ENCODE measurements at regions not wholly inside any gene's neighbourhood (a gene's known extent, or its start where the extent isn't known, plus 50 kb on each side); places are given as distances from the start of the nearest gene placed in this dataset.
"Not testable (repeated sequence)": the region's sequence is repeated elsewhere in the genome, so short reads cannot be mapped to it uniquely, and the experiment has no call there.

DNA sequence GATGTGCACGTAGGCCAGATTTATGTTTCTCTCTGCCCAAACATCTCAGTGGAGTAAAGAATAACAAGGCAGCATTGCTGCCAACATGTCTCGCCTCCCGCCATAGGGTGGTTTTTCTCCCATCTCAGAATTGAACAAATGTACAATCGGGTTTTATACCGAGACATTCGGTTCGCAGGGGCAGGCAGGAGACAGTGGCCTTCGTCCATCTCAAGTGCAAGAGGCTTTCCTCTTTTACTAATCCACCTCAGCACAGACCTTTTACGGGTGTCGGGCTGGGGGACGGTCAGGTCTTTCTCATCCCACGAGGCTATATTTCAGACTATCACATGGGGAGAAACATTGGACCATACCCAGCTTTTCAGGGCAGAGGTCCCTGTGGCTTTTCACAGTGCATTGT lies 118.9 kb upstream of the LARP1 start:
- H2AFZ ChIP-seq (ENCODE audit: low read length); H3K4me3 ChIP-seq (ENCODE audit: insufficient read depth, low read length); H3K4me1 ChIP-seq (ENCODE audit: insufficient read depth, low read length); H3K36me3 ChIP-seq (ENCODE audit: insufficient read depth, low read length); H3K79me2 ChIP-seq (ENCODE audit: insufficient read depth, low read length); H4K20me1 ChIP-seq (ENCODE audit: insufficient read depth, low read length); H3K27me3 ChIP-seq (ENCODE audit: insufficient read depth, low read length); H3K4me2 ChIP-seq (ENCODE audit: insufficient read depth, low read length); H3K27ac ChIP-seq (ENCODE audit: low read depth, low read length); H3K9me3 ChIP-seq (ENCODE audit: low read depth, low read length); DNase-seq (ENCODE audit: insufficient read length, low spot score, missing footprints): not testable (repeated sequence)

DNA sequence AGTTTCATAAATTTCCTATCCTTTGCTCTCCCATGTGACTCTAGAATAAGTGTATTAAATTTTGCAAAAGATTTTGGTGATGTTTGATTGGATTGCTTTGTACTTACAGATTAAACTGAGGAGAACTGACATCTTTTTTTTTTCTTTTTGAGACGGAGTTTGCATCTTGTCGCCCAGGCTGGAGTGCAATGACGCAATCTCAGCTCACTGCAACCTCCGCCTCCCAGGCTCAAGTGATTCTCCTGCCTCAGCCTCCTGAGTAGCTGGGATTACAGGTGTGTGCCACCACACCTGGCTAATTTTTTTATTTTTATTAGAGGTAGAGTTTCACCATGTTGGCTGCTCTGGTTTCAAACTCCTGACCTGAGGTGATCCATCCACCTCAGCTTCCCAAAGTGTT lies 121.4 kb upstream of the LARP1 start:
- DNase-seq (ENCODE audit: insufficient read length, low spot score, missing footprints); H3K4me2 ChIP-seq (ENCODE audit: insufficient read depth, low read length); H4K20me1 ChIP-seq (ENCODE audit: insufficient read depth, low read length); H3K4me3 ChIP-seq (ENCODE audit: insufficient read depth, low read length); H3K27me3 ChIP-seq (ENCODE audit: insufficient read depth, low read length); H3K79me2 ChIP-seq (ENCODE audit: insufficient read depth, low read length); H3K36me3 ChIP-seq (ENCODE audit: insufficient read depth, low read length); H3K4me1 ChIP-seq (ENCODE audit: insufficient read depth, low read length); H3K9me3 ChIP-seq (ENCODE audit: low read depth, low read length); H3K27ac ChIP-seq (ENCODE audit: low read depth, low read length); H2AFZ ChIP-seq (ENCODE audit: low read length): not testable (repeated sequence)

DNA sequence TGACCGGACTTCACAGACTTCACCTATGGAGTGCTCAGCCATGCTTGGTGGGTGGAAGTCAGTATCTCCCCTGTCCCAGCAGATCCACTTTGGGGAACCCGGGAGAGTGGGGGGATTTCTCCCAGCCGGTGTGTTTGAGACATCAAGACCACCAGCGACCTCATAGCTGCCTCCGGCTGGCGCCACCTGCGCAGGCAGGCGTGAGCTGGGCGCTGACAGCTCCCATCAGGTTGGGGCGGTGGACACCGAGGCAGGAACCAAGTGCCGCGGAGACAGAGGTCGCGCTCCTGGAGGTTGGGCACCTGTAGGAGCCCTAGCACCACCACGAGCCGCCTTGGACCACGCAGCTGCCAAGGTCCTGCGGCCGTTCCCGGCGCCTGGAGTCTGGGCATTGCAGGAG lies 124.0 kb upstream of the LARP1 start:
- Histone ChIP-seq H2AFZ (ENCODE audit: low read length) (no peak overlapping the region), H3K4me2 (ENCODE audit: insufficient read depth, low read length) (no peak overlapping the region), H3K4me3 (ENCODE audit: insufficient read depth, low read length) (no peak overlapping the region), H3K36me3 (ENCODE audit: insufficient read depth, low read length) (no peaks in the 10 kb centered on the region), H3K27ac (ENCODE audit: low read depth, low read length) (no peak overlapping the region), H3K9me3 (ENCODE audit: low read depth, low read length) (no peaks in the 10 kb centered on the region), H3K27me3 (ENCODE audit: insufficient read depth, low read length) (no peaks in the 10 kb centered on the region), H4K20me1 (ENCODE audit: insufficient read depth, low read length) (no peaks in the 10 kb centered on the region), H3K79me2 (ENCODE audit: insufficient read depth, low read length) (no peaks in the 10 kb centered on the region), H3K4me1 (ENCODE audit: insufficient read depth, low read length) (no peaks in the 10 kb centered on the region)
- DNase-seq (ENCODE audit: insufficient read length, low spot score, missing footprints), result no peak
- TF ChIP-seq, protein P1, sequence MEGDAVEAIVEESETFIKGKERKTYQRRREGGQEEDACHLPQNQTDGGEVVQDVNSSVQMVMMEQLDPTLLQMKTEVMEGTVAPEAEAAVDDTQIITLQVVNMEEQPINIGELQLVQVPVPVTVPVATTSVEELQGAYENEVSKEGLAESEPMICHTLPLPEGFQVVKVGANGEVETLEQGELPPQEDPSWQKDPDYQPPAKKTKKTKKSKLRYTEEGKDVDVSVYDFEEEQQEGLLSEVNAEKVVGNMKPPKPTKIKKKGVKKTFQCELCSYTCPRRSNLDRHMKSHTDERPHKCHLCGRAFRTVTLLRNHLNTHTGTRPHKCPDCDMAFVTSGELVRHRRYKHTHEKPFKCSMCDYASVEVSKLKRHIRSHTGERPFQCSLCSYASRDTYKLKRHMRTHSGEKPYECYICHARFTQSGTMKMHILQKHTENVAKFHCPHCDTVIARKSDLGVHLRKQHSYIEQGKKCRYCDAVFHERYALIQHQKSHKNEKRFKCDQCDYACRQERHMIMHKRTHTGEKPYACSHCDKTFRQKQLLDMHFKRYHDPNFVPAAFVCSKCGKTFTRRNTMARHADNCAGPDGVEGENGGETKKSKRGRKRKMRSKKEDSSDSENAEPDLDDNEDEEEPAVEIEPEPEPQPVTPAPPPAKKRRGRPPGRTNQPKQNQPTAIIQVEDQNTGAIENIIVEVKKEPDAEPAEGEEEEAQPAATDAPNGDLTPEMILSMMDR (IDR thresholded peaks at IDR 0.05; ENCODE audit: extremely low read depth, low read depth, low read length), result no peak

DNA sequence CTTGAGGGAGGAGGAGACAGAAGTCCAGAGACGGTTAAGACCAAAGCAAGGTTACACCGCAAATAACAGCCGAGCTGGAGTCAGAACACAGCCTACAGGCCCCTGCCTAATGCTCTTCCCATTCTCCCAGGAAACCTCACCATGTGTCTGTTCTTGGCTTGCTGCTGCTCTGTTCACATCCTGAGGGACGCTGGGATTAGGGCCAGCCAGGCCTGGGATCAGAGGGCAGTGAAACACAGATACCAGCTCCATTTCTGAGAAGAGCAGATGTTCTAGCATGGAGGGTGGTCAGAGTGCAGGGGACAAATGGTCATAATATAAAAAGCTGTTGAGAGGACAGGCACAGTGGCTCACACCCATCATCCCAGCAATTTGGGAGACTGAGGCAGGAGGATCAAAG lies 124.8 kb upstream of the LARP1 start:
- H3K4me1 ChIP-seq (ENCODE audit: insufficient read depth, low read length), result no peaks in the 10 kb centered on the region
- H3K4me3 ChIP-seq (ENCODE audit: insufficient read depth, low read length), result no peak overlapping the region
- TF ChIP-seq, protein P1 (IDR thresholded peaks at IDR 0.05; ENCODE audit: extremely low read depth, low read depth, low read length), result no peak
- no peaks in the 10 kb centered on the region for H3K36me3 ChIP-seq (ENCODE audit: insufficient read depth, low read length)
- H4K20me1 ChIP-seq (ENCODE audit: insufficient read depth, low read length), result no peaks in the 10 kb centered on the region
- no peak for DNase-seq (ENCODE audit: insufficient read length, low spot score, missing footprints)
- H3K4me2 ChIP-seq (ENCODE audit: insufficient read depth, low read length), result no peak overlapping the region
- no peaks in the 10 kb centered on the region for H3K79me2 ChIP-seq (ENCODE audit: insufficient read depth, low read length)
- no peak overlapping the region for H2AFZ ChIP-seq (ENCODE audit: low read length)
- no peak overlapping the region for H3K27ac ChIP-seq (ENCODE audit: low read depth, low read length)
- H3K9me3 ChIP-seq (ENCODE audit: low read depth, low read length), result no peaks in the 10 kb centered on the region
- H3K27me3 ChIP-seq (ENCODE audit: insufficient read depth, low read length), result no peaks in the 10 kb centered on the region

DNA sequence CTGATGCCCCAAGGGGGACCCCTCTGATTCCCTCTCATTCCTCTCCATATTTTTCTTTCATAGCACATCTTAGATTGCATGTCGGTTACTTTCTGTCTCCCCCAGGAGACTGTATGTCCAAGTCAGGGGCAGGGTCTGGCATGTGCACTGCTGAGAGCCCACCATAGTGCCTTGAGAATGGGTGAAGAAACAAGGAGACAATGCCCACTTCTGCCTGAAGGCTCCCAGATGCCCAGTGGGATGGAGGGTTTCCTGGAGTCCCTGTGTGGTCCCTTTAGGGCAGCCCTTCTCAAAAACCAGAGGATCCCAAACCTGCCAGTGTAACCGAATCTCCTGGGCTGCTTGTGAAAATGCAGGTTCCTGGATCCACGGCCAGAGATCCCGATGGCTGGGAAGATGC lies 126.5 kb upstream of the LARP1 start:
- Histone ChIP-seq H3K9me3 (ENCODE audit: low read depth, low read length) (no peaks in the 10 kb centered on the region), H3K36me3 (ENCODE audit: insufficient read depth, low read length) (no peaks in the 10 kb centered on the region), H2AFZ (ENCODE audit: low read length) (no peak overlapping the region), H4K20me1 (ENCODE audit: insufficient read depth, low read length) (no peaks in the 10 kb centered on the region), H3K79me2 (ENCODE audit: insufficient read depth, low read length) (no peaks in the 10 kb centered on the region), H3K27me3 (ENCODE audit: insufficient read depth, low read length) (no peaks in the 10 kb centered on the region), H3K4me3 (ENCODE audit: insufficient read depth, low read length) (no peak overlapping the region), H3K4me2 (ENCODE audit: insufficient read depth, low read length) (no peak overlapping the region), H3K4me1 (ENCODE audit: insufficient read depth, low read length) (no peaks in the 10 kb centered on the region), H3K27ac (ENCODE audit: low read depth, low read length) (no peak overlapping the region)
- TF ChIP-seq, protein P1 (IDR thresholded peaks at IDR 0.05; ENCODE audit: extremely low read depth, low read depth, low read length), result no peak
- DNase-seq (ENCODE audit: insufficient read length, low spot score, missing footprints), result peak; percentile 55
